ENCODE measurements at regions not wholly inside any gene's neighbourhood (a gene's known extent, or its start where the extent isn't known, plus 50 kb on each side); places are given as distances from the start of the nearest gene placed in this dataset.

DNA sequence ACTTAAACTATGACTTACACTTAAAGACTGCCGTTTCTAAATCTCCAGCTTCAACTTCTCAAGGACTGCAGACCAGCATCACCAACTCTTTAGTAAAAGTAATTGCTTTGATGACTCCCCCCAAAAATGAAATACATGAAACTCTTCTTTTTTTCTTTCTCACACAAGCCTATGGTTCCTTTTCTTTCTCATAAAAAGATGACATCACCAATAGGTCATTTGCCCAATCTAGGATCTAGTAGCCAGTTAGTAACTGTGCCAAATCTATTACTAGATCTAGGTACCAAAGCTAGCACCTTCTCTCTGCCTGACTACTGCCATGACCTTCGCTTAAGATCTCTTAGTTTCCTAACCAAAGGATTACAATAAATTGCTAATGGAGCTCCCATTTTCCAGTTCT is 1266.0 kb upstream of the ADGRL4 start:
- no peak for DNase-seq

GRCh38 chr1:80258659-80259058 is 1252.1 kb upstream of the ADGRL4 start:
- DNase-seq: no peak

- no peak for DNase-seq
Observed at GRCh38 chr1:80251591-80251990, 1245.1 kb upstream of the ADGRL4 start.

GRCh38 chr1:80251171-80251570 is 1244.6 kb upstream of the ADGRL4 start:
- DNase-seq: no peak

GRCh38 chr1:80250573-80251168 is 1244.1 kb upstream of the ADGRL4 start:
- no peak for DNase-seq

DNA sequence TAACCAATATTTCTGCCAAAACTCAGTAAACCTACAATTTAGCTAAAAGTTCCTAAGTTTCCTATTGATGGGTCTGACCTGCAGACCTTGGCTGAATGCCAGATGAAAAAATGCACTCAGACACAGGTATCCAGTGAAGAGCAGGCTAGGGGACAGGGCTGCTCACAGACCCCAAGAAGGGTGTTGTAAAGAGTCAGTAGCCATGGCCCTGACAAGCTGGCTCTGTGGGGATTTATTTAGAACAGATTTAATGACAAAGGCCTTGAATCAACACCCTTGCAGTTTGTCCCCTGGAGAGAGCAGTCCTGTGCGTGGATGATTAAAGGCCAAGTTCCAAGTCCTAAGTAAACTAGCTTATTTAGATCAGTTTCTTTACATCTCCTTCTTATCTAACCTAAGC is 1243.2 kb upstream of the ADGRL4 start:
- no peak for DNase-seq

- DNase-seq: no peak
Observed at GRCh38 chr1:80248886-80249285, 1242.4 kb upstream of the ADGRL4 start.

DNA sequence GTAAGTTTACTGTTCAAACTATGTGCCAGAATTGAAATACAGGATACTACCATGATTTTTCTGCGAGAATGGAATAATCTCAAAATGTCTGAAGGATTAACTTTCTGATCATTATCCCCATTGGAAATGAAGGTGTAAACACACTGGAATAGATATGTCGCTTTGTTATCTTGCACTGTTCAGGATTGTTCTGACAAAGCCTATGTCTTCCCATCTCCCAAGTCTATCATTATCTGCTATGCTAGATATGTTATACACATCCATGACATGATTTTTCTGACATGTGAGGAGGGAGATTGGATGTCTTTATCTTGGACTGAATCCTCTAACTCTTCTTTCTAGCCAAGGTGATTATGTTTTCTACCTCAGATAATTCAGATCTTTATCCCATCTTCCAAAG is 1239.3 kb upstream of the ADGRL4 start:
- DNase-seq: no peak

GRCh38 chr1:80244372-80244771 is 1237.8 kb upstream of the ADGRL4 start:
- no peak for DNase-seq

DNA sequence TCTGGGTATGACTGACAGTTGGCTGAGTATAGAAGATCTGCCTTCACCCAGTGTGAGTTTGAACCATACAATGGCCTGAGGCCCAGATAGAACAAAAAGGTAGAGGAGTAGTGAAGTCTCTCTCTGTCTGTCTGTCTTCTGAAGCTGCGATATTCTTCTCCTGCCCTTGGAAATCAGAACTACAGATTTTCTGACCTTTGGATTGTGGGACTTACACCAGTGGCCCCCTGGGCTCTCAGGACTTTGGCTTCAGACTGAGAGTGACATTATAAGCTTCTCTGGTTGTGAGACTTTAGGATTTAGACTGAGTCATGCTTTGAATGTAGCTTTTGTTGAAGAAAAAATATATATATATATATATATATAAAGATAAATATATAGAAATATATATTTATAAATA is 1235.0 kb upstream of the ADGRL4 start:
- DNase-seq: no peak

- no peak for DNase-seq
Observed at GRCh38 chr1:80225510-80225909, 1219.0 kb upstream of the ADGRL4 start.

DNA sequence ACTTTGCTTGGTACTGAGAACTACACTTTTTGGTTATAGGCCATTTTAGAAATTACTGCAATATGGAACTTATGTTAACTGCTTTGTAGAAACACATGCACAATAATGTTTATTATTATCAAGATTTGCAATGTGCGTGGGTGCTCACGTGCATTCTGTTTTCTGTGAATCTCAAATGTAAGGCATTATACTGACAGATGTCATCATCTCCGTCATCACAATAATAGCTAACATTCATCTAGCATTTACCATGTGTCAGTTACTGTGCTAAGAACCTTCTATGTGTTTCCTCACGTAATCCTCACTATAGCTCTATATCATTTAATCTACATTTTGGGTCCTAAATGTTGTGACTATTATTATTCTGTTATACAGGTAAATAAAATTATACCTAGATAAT is 1214.8 kb upstream of the ADGRL4 start:
- no peak for DNase-seq

GRCh38 chr1:80218112-80218511 is 1211.6 kb upstream of the ADGRL4 start:
- peak; percentile 49 for DNase-seq

DNA sequence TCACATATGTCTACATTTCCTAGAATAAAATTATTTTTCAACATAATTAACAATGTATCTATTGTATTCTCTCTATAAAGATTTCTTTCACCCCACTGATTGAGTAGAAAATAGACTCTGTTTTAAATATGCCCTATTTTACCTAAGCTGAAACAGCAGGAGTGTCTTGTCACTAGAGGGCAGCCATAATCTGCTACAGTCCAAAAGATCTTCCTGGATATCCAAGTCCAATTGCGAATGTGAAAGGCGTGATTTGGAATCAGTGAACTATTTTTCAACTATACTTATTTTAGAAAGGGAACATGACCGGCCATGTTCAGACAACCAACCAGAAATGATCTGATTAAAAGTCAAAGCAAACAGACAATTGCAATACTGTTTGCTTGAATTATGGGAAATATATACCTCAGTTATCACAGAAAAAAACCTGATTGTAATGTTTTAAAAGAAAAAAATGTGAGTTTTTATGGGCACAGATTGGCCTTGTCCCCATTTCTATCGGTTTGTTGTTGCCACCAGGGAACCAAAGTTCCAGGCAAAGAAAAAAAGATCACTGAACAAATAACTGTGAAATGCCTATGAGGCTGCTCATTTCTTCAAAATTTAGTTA is 1211.0 kb upstream of the ADGRL4 start:
- DNase-seq: peak; percentile 64

DNA sequence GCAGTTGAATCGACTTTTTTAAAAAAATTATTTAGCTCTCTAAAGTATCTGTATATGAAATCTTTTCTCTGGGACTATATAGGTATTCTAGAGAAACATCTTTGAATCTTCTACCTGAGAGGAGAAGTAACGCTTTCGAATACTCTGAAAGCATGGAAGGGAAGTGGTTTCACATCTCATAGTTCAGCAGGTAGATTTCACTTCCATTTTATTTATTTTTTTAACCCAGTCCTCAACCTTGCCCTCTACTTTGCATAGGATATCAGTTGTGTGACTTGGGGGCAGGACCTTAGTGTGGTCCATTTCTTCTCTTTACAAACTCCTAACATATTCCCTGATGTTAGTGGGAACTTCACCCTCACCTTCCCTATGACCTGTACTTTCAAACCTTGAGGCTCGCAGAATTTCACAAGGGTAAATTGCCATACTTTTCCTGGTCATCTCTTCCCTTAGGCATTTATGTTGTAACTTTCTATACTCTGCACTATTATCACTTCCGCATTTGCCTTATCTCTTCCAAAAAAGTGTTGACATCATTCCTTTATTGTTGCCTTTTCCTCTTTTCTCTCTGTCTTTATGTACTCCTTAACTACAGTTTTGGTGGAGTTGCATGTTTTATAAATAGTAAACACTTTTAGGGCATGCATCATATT is 1208.5 kb upstream of the ADGRL4 start:
- no peak for DNase-seq

GRCh38 chr1:80212948-80213347 is 1206.4 kb upstream of the ADGRL4 start:
- DNase-seq: no peak

- no peak for DNase-seq
Observed at GRCh38 chr1:80211691-80212380, 1205.3 kb upstream of the ADGRL4 start.

GRCh38 chr1:80202118-80202517 is 1195.6 kb upstream of the ADGRL4 start:
- no peak for DNase-seq

DNA sequence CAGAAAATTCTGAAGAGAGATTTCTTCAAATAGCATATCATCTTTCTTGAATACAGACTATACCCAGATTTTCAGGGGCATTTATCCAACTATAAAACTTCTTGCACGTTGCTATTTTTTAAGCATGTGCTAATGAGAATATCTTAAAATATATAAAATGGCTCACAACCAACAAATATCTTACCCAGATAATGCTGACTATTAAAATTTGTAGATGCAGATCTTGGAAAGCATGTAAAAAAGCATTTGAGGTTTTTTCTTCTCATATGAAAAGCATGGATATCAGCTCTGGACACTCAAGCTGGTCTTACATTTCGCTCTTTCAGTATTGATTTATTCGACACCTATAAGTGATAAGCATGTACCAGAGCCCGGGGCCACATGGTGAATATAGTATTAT is 1187.7 kb upstream of the ADGRL4 start:
- DNase-seq: no peak

- DNase-seq: no peak
Observed at GRCh38 chr1:80181418-80181817, 1174.9 kb upstream of the ADGRL4 start.

GRCh38 chr1:80171631-80172030 is 1165.1 kb upstream of the ADGRL4 start:
- DNase-seq: no peak

- peak; percentile 20 for DNase-seq
Observed at GRCh38 chr1:80170811-80171485, 1164.4 kb upstream of the ADGRL4 start.

DNA sequence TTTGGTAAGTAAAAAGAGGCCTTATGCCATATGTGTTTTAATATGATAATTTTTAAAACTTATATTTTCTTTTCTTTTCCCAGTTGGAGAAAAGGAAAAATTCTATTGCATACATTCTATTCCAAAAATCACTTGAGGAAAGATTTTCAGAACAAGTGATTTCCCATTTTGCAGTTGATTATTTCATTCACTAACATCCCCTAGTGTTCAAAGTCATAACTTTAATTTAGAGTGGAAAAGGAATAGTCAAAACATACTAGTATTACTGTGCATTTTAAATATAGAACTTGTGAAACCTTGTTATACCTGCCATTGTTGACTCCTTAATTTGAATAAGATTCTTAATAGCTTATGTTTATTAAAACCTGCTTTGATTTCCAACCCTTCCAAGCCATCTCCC is 1157.6 kb upstream of the ADGRL4 start:
- no peak for DNase-seq

Measured in left kidney (tissue), 1 donor.